PC-3 (cell line): ENCODE measurements at regions not wholly inside any gene's neighbourhood (a gene's known extent, or its start where the extent isn't known, plus 50 kb on each side); places are given as distances from the start of the nearest gene placed in this dataset.

Source experiments
- CTCF ChIP-seq: fragments of 300-600 bp; sonication (generic); conservative IDR thresholded peaks from 2 replicates; pipeline ENCODE4 v1.5.1; 2017; ENCODE audit warnings: antibody characterized with exemption, low read depth, mild to moderate bottlenecking, low read length
- EZH2 ChIP-seq: fragments of 300-600 bp; sonication (generic); IDR thresholded peaks from one replicate; pipeline ENCODE4 v1.6.1; 2017; ENCODE audit warnings: antibody characterized with exemption, mild to moderate bottlenecking, low read length; ENCODE audit not compliant: unreplicated experiment
- EZH2phosphoT487 ChIP-seq: fragments of 300-600 bp; sonication (generic); IDR thresholded peaks from 2 replicates; pipeline ENCODE4 v1.6.1; 2018; ENCODE audit warnings: mild to moderate bottlenecking, antibody characterized with exemption, low read length, borderline replicate concordance

DNA sequence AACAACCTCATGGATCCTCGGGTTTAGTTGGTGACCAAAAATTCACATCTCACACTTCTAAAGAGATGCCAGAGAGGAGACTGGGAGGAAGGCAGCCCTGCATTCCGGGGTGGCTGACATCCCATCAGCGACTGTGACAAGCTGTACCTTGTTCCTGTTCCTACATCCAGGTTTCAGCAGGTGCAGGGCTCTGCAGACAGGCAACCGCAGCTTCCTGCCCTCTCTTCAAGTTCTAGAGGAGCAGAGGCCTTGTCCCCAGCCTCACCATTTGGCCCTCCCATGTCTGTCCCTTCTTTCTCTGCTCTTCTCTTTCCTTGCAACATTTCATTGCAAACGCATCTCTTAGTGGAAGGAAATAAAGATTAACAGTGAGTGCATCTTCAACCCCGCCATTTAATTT, 454.6 kb downstream of the IRX1 start:
- TF ChIP-seq CTCF (no peak), EZH2 (no peak), EZH2phosphoT487 (no peak)
